Spinal cord (tissue), 9 donors: ENCODE measurements at regions not wholly inside any gene's neighbourhood (a gene's known extent, or its start where the extent isn't known, plus 50 kb on each side); places are given as distances from the start of the nearest gene placed in this dataset.

Experiments used
- DNase-seq, 6 donors: peaks; one replicate each; pipeline versions ENCODE4 v3.0.0 to v3.0.0-alpha.2; 2013 to 2015; ENCODE audit warnings: low spot score in 6 of 6, low read depth in 4 of 6
- H3K27ac ChIP-seq: one replicate; pipeline ENCODE4 v1.5.1; 2013; ENCODE audit warnings: low read depth, low read length, control low read depth
- H3K27me3 ChIP-seq: one replicate; pipeline ENCODE4 v1.6.1; 2013; ENCODE audit warnings: low read length; ENCODE audit not compliant: control insufficient read depth, insufficient read depth
- H3K36me3 ChIP-seq: one replicate; pipeline ENCODE4 v1.6.1; 2013; ENCODE audit warnings: low read length; ENCODE audit not compliant: control insufficient read depth, insufficient read depth
- H3K4me1 ChIP-seq: one replicate; pipeline ENCODE4 v1.6.1; 2013; ENCODE audit warnings: low read length; ENCODE audit not compliant: control insufficient read depth, insufficient read depth
- H3K4me3 ChIP-seq: one replicate; pipeline ENCODE4 v1.5.1; 2013; ENCODE audit warnings: low read depth, low read length, control low read depth
- H3K9me3 ChIP-seq: one replicate; pipeline ENCODE4 v1.6.1; 2013; ENCODE audit warnings: low read length; ENCODE audit not compliant: control insufficient read depth, insufficient read depth
- WGBS: methylation state at CpG from one replicate; pipeline ENCODE4 v1.1.5; 2013; ENCODE audit warnings: missing lambda C conversion rate; ENCODE audit not compliant: insufficient coverage; 5-methylcytosine and 5-hydroxymethylcytosine counted together
- donor health status: healthy.

GRCh38 chr17:70394473-70395232, 225.3 kb downstream of the KCNJ2 start:
- H3K4me1 ChIP-seq = no peaks in the 10 kb centered on the region
- H3K27ac ChIP-seq = no peak overlapping the region
- H3K4me3 ChIP-seq = no peak overlapping the region
- peak in 2 of 6 donors; percentile 36 to 72 for DNase-seq
- H3K36me3 ChIP-seq = no peaks in the 10 kb centered on the region
- no peaks in the 10 kb centered on the region for H3K9me3 ChIP-seq
- no peaks in the 10 kb centered on the region for H3K27me3 ChIP-seq
- WGBS = no CpG with 5 or more reads among the region's 2 CpGs

GRCh38 chr17:70405492-70406220, 236.3 kb downstream of the KCNJ2 start:
- Histone ChIP-seq H3K4me1 (no peaks in the 10 kb centered on the region), H3K27me3 (no peaks in the 10 kb centered on the region), H3K4me3 (no peak overlapping the region), H3K36me3 (no peaks in the 10 kb centered on the region), H3K9me3 (no peaks in the 10 kb centered on the region), H3K27ac (no peak overlapping the region)
- DNase-seq = no peak
- WGBS = no CpG with 5 or more reads among the region's 1 CpG

GRCh38 chr17:70407506-70407905, 238.2 kb downstream of the KCNJ2 start:
- no peak overlapping the region for H3K4me3 ChIP-seq
- no peaks in the 10 kb centered on the region for H3K36me3 ChIP-seq
- H3K9me3 ChIP-seq = no peaks in the 10 kb centered on the region
- no CpG with 5 or more reads among the region's 3 CpGs for WGBS
- DNase-seq = no peak
- no peak overlapping the region for H3K27ac ChIP-seq
- H3K4me1 ChIP-seq = no peaks in the 10 kb centered on the region
- no peaks in the 10 kb centered on the region for H3K27me3 ChIP-seq

- WGBS = no CpG with 5 or more reads among the region's 1 CpG
- no peak overlapping the region for H3K4me3 ChIP-seq
- H3K27me3 ChIP-seq = no peaks in the 10 kb centered on the region
- H3K9me3 ChIP-seq = no peaks in the 10 kb centered on the region
- no peak overlapping the region for H3K27ac ChIP-seq
- no peaks in the 10 kb centered on the region for H3K36me3 ChIP-seq
- H3K4me1 ChIP-seq = no peaks in the 10 kb centered on the region
- no peak for DNase-seq
Measured at GRCh38 chr17:70408768-70409167, 239.4 kb downstream of the KCNJ2 start.

GRCh38 chr17:70414300-70414699, 245.0 kb downstream of the KCNJ2 start:
- DNase-seq = no peak
- Histone ChIP-seq H3K27me3 (no peaks in the 10 kb centered on the region), H3K27ac (no peak overlapping the region), H3K4me1 (no peaks in the 10 kb centered on the region), H3K4me3 (no peak overlapping the region), H3K36me3 (no peaks in the 10 kb centered on the region), H3K9me3 (no peaks in the 10 kb centered on the region)
- no CpG with 5 or more reads among the region's 3 CpGs for WGBS

GRCh38 chr17:70420861-70421445, 251.6 kb downstream of the KCNJ2 start:
- 91% methylated on average over 1 of the region's 2 CpGs for WGBS
- no peaks in the 10 kb centered on the region for H3K27me3 ChIP-seq

GRCh38 chr17:70422862-70423261, 253.5 kb downstream of the KCNJ2 start:
- no peak overlapping the region for H3K4me3 ChIP-seq
- DNase-seq = no peak
- H3K36me3 ChIP-seq = no peaks in the 10 kb centered on the region

More at GRCh38 chr17:70420861-70421445, 251.6 kb downstream of the KCNJ2 start:
- no peak overlapping the region for H3K4me3 ChIP-seq
- no peaks in the 10 kb centered on the region for H3K9me3 ChIP-seq
- no peaks in the 10 kb centered on the region for H3K36me3 ChIP-seq
- no peaks in the 10 kb centered on the region for H3K4me1 ChIP-seq
- H3K27ac ChIP-seq = no peak overlapping the region
- no peak for DNase-seq

GRCh38 chr17:70423562-70423961, 254.2 kb downstream of the KCNJ2 start:
- Histone ChIP-seq H3K4me3 (no peak overlapping the region), H3K4me1 (no peaks in the 10 kb centered on the region), H3K27me3 (no peaks in the 10 kb centered on the region), H3K27ac (no peak overlapping the region), H3K36me3 (no peaks in the 10 kb centered on the region), H3K9me3 (no peaks in the 10 kb centered on the region)
- WGBS = no CpG with 5 or more reads among the region's 2 CpGs
- no peak for DNase-seq

More at GRCh38 chr17:70422862-70423261, 253.5 kb downstream of the KCNJ2 start:
- no peaks in the 10 kb centered on the region for H3K27me3 ChIP-seq
- H3K9me3 ChIP-seq = no peaks in the 10 kb centered on the region
- no peaks in the 10 kb centered on the region for H3K4me1 ChIP-seq
- H3K27ac ChIP-seq = no peak overlapping the region

GRCh38 chr17:70426752-70427151, 257.4 kb downstream of the KCNJ2 start:
- Histone ChIP-seq H3K4me3 (no peak overlapping the region), H3K36me3 (no peaks in the 10 kb centered on the region), H3K4me1 (no peaks in the 10 kb centered on the region), H3K27ac (no peak overlapping the region), H3K9me3 (no peaks in the 10 kb centered on the region), H3K27me3 (no peaks in the 10 kb centered on the region)
- no peak for DNase-seq
- WGBS = 43% methylated on average over 1 of the region's 3 CpGs
